GM19438 (cell line): ENCODE measurements at regions not wholly inside any gene's neighbourhood (a gene's known extent, or its start where the extent isn't known, plus 50 kb on each side); places are given as distances from the start of the nearest gene placed in this dataset.
"Not testable (repeated sequence)": the region's sequence is repeated elsewhere in the genome, so short reads cannot be mapped to it uniquely, and the experiment has no call there.

Source experiments
- ATAC-seq: cut with Tn5 transposase; IDR thresholded peaks from one replicate; pipeline ENCODE4 v1.9.1; 2021; ENCODE audit warnings: low read depth; ENCODE audit not compliant: unreplicated experiment

GRCh38 chr2:83916559-83916958 lies 542.5 kb downstream of the SUCLG1 start:
- no peak for ATAC-seq

DNA sequence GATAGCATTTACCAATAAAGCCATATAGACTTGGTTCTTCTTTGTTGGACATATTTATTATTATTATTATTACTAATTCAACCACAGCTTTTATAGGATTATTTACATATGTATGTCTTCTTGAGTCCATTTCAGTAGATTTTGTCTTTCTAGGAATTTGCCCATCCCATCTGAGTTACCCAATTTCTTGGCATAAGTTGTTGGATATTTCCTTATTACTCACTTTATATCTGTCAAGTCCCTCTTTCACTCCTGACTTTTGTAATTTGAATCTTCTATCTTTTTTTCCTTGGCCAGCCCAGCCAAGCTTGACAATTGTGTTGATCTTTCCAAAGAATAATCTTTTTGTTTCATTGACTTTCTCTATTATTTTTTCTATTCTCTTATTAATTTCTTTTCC lies 543.7 kb downstream of the SUCLG1 start:
- ATAC-seq = no peak

- ATAC-seq = no peak
Measured at GRCh38 chr2:83908750-83909149, 550.3 kb downstream of the SUCLG1 start.

GRCh38 chr2:83901317-83901716 lies 557.8 kb downstream of the SUCLG1 start:
- no peak for ATAC-seq

DNA sequence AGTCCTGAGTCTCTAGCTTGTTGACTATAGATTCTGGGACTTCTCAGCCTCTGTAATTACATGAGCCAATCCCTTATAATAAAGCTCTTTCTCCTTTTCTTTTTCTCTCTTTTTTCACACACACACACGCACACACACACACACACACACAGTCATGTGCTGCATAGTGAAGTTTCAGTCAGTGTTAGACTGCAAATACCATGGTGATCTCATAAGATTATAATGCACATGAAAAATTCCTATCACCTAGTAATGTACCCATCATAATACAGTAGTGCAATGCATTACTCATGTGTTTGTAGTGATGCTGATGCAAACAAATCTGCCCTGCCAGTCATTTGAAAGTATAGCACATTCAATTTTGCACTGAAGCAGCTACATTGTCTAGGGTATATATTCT lies 558.2 kb downstream of the SUCLG1 start:
- no peak for ATAC-seq

DNA sequence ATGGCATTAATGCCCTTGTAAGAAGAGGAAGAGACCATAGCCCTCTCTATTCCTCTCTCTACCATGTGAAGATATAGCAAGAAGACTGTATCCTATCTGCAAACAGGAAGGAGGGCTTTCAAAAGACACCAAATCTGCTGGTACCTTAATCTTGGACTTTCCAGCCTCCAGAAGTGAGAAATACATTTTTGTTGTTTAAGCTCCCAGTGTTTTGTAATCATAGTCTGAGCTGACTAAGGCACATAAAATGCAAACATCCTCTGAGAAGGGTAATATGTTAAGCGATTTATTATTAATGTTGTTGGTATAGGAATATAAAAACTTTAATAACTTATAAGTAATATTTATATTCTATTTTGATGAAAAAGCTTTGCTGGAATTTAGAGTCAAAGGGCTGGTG lies 559.8 kb downstream of the SUCLG1 start:
- no peak for ATAC-seq

GRCh38 chr2:83894976-83895375 lies 564.1 kb downstream of the SUCLG1 start:
- ATAC-seq = no peak

DNA sequence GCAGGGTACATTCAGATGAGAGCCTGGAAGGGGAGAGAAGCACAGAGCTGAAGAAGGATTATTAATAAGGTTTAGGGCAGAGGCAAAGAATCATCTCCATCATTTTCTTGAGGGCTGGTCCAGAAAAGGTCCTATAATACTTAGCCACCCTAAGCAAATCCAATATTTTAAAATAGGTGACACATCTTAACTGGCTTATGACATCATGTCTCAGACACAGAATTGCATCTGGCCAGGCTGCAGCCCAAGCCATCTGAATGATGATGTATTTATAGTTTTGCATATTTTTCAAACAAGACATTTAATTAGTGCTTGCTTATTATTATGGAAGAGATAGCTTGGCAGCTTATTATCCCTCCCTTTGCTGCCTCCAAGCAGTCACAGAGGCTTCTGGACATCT lies 571.3 kb downstream of the SUCLG1 start:
- ATAC-seq = no peak

DNA sequence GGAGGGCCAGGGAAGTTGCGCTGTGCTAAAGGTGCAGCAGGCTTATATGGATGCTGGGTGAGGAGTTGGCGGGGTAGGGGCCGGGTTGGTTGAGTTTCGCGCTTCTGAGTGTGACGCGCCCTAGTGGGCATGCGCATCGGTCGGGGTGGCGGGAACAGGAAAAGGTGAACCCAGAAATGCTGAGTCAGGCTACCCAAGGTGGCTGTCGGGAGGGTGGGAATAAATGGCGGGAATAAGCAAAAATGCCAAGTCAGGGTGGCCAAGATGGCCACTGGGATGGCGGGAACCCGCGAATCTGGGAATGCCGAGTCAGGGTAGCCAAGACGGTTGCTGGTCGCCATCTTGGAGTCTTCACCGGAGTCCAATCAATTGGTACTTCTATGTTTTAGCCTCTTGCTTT lies 580.0 kb downstream of the SUCLG1 start:
- ATAC-seq = no peak

GRCh38 chr2:83877261-83877660 lies 581.8 kb downstream of the SUCLG1 start:
- not testable (repeated sequence) for ATAC-seq

DNA sequence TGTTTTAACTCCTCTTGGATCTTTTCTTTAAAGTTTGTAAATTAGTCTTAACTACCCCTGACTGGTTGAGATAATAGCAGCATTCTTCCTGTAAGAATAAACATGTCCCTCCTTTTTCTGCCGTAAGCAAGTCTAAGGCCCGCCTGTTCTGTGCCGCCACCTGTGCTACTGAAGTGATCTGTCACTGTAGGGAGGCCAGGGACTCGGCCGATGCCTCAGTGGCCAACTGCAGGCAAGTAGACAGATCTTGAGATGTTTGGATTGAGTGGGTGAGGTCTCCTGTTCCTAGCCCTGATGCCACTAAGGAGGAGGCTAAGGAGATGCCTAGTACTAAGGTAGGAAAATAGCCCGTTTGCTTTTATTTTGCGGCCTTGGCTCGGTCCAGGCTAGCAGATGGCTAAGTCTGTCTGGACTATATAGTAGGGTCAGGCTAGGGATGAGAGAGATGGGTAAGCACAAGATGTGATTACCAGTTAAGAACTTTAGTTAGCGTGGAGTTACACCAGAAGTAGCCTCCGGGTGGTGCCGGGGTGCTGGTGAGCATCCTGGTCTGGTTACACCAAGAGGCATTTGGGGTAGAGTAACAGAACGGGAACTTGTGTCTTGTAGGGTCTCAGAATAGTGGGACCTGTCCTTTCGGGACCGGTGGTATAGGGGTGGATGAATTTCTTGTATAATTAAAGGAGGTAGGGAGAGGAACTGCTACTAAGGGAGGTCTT lies 584.2 kb downstream of the SUCLG1 start:
- ATAC-seq = no peak

DNA sequence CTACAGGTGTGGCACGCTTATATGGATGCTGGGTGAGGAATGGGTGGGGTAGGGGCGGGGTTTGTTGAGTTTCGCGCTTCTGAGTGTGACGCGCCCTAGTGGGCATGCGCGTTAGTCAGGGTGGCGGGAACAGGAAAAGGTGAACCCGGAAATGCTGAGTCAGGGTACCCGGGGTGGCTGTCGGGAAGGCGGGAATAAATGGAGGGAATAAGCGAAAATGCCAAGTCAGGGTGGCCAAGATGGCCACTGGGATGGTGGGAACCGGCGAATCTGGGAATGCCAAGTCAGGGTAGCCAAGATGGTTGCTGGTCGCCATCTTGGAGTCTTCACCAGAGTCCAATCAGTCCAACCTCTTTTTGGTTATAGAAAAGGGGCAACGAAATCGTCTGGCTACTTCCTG lies 585.0 kb downstream of the SUCLG1 start:
- no peak for ATAC-seq

GRCh38 chr2:83873110-83873509 lies 586.0 kb downstream of the SUCLG1 start:
- ATAC-seq = no peak

DNA sequence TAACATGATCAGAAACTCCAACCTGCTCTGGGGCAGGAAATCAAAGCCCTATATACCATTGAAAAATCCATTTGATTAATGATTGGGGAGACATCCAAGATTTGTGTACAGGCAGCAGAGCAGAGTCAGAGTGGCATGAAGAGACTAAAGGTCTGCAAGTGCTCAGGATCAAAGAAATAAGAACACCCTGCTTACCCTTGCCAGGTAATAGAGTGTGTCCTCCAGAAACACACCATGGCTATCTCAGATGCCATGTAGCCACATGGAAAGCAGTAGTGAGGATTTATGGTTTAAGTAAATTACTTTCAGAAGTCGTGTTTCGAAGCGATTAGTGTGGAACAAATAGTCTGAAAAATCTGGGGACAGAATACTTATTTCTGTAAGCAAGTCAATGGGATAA lies 592.9 kb downstream of the SUCLG1 start:
- ATAC-seq = no peak

DNA sequence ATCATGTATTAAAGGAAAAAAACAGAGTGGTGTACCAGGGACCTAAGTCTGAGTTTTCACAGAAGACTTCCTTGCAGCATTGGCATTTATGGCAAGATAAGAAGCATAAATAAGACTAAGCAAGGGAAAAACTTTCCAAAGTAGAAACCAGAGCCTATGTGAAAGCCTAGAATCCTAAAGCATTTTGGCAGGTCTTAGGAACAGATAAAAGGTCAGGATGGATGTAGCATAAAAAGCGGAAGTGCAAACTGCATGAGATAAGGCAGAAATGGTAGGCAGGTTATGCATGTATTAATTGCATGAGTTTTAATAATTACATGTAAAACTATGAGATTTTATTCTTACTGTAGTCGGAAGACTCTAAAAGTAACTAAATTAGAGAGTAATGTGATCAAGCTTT lies 596.5 kb downstream of the SUCLG1 start:
- no peak for ATAC-seq

- no peak for ATAC-seq
Measured at GRCh38 chr2:83860320-83860719, 598.8 kb downstream of the SUCLG1 start.

DNA sequence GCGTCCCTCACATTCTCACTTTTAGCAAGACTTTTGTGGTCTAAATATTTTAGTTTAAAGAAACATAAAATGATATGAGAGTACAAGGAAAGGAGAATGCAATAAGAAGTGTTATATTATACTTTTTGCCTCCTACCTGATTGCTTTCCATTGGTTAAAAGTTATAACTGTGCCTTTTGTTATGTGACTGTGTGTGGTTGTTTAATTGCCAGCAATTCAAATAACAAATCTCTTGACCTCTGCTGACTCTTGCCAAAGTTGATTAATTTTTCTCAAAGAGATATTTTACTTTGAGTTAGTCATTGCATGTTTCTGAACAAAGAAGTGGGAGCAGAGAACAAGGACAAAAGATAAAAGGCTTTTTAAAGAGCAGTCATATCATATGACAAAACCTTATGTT lies 599.5 kb downstream of the SUCLG1 start:
- ATAC-seq = no peak

GRCh38 chr2:83851066-83851465 lies 608.0 kb downstream of the SUCLG1 start:
- ATAC-seq = no peak

- no peak for ATAC-seq
Measured at GRCh38 chr2:83850071-83850725, 608.9 kb downstream of the SUCLG1 start.

DNA sequence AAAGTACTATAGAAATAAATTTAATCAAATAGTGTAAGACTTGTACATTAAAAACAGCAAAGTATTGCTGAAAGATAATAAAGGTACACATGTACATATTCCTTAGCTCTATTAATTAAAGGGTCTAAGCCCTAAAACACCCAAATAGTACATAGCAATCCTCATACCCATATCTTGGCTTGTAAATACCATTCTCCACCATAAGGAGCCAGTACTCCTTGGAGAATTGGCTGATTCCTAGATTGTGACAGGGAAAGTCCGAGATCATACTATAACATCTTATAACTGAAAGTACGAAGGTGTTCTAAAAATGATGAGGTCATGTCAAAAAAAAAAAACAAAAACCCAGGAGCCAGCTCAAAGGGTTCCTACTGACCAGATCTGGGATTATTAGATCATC lies 614.6 kb downstream of the SUCLG1 start:
- no peak for ATAC-seq

GRCh38 chr2:83842421-83842820 lies 616.7 kb downstream of the SUCLG1 start:
- ATAC-seq = no peak

- no peak for ATAC-seq
Measured at GRCh38 chr2:83837823-83838222, 621.3 kb downstream of the SUCLG1 start.
